ENCODE measurements at regions not wholly inside any gene's neighbourhood (a gene's known extent, or its start where the extent isn't known, plus 50 kb on each side); places are given as distances from the start of the nearest gene placed in this dataset.

GRCh38 chr4:167934216-167934615 is 158.1 kb upstream of the ANXA10 start:
- TF ChIP-seq ZNF274 (IDR thresholded peaks at IDR 0.05; ENCODE audit: low read depth, low read length) (no peak), SUZ12 (IDR thresholded peaks at IDR 0.05; ENCODE audit: extremely low read depth, insufficient read depth, insufficient read length) (no peak)
